Lower leg skin (tissue), 4 donors: ENCODE measurements at regions not wholly inside any gene's neighbourhood (a gene's known extent, or its start where the extent isn't known, plus 50 kb on each side); places are given as distances from the start of the nearest gene placed in this dataset.
"Not testable (repeated sequence)": the region's sequence is repeated elsewhere in the genome, so short reads cannot be mapped to it uniquely, and the experiment has no call there.

Experiments used
- DNase-seq, 2 donors: peaks; one replicate each; pipeline ENCODE4 v3.0.0-alpha.2; 2019; ENCODE audit warnings: low spot score in 2 of 2
- H3K4me3 ChIP-seq: fragments of 200-600 bp; sonication (generic); 2 replicates; pipeline ENCODE4 v1.5.1; 2017; ENCODE audit warnings: mild to moderate bottlenecking, low read depth; ENCODE audit not compliant: poor library complexity, severe bottlenecking
- CTCF ChIP-seq, 3 donors: fragments of 450-650 bp; IDR thresholded peaks; one replicate each; pipeline ENCODE4 v1.5.1; 2016; ENCODE audit warnings: antibody characterized with exemption in 3 of 3, mild to moderate bottlenecking in 3 of 3, moderate library complexity in 2 of 3
- POLR2A ChIP-seq, 2 donors: fragments of 450-650 bp; IDR thresholded peaks; one replicate each; pipeline ENCODE4 v1.6.1; 2016 to 2017; ENCODE audit warnings: antibody characterized with exemption in 2 of 2, mild to moderate bottlenecking in 1 of 2, moderate library complexity in 1 of 2
- WGBS, 2 donors: methylation state at CpG; one replicate each; pipeline ENCODE4 v1.1.5; 2018; 5-methylcytosine and 5-hydroxymethylcytosine counted together
- intact Hi-C: fragments of 100-400 bp; cut with DNase I; formaldehyde crosslinking; loops from one replicate; pipeline ENCODE4 v1.15.0; 2023; ENCODE audit warnings: low total_unique reads

- no peak for TF ChIP-seq POLR2A (IDR thresholded peaks at IDR 0.05)
- no peak for TF ChIP-seq CTCF (IDR thresholded peaks at IDR 0.05)
- no peak for DNase-seq
- no peak overlapping the region for H3K4me3 ChIP-seq
- 70 to 82% methylated on average over 3 of the region's 3 CpGs for WGBS, 2 donors
- intact Hi-C loops = loop anchor here (5.0 kb wide), 1 partner anchor 172 kb away; no protein-coding TSS in a partner anchor
These were observed 188.8 kb upstream of the SPRY2 start for GRCh38 chr13:80529734-80530133.

GRCh38 chr13:80528733-80529132 is 187.8 kb upstream of the SPRY2 start:
- TF ChIP-seq CTCF (IDR thresholded peaks at IDR 0.05) (no peak), POLR2A (IDR thresholded peaks at IDR 0.05) (no peak)
- 90 to 98% methylated on average over 3 of the region's 3 CpGs for WGBS, 2 donors
- intact Hi-C loops = loop anchor here (5.0 kb wide), 1 partner anchor 171 kb away; no protein-coding TSS in a partner anchor
- no peak for DNase-seq
- H3K4me3 ChIP-seq = no peak overlapping the region

GRCh38 chr13:80527400-80527799 is 186.5 kb upstream of the SPRY2 start:
- no peak for DNase-seq
- TF ChIP-seq POLR2A (IDR thresholded peaks at IDR 0.05) = no peak
- TF ChIP-seq CTCF (IDR thresholded peaks at IDR 0.05) = no peak
- intact Hi-C loops = loop anchor here (5.0 kb wide), 1 partner anchor 170 kb away; no protein-coding TSS in a partner anchor
- H3K4me3 ChIP-seq = no peak overlapping the region
- WGBS, 2 donors = 81 to 89% methylated on average over 2 of the region's 2 CpGs

- intact Hi-C loops = loop anchor here (5.0 kb wide), 1 partner anchor 167 kb away; no protein-coding TSS in a partner anchor
- DNase-seq = no peak
- H3K4me3 ChIP-seq = no peak overlapping the region
- WGBS, 2 donors = 67 to 77% methylated on average over 4 of the region's 4 CpGs
- no peak for TF ChIP-seq CTCF (IDR thresholded peaks at IDR 0.05)
- TF ChIP-seq POLR2A (IDR thresholded peaks at IDR 0.05) = no peak
These were observed 183.7 kb upstream of the SPRY2 start for GRCh38 chr13:80524447-80525215.

GRCh38 chr13:80523134-80523533 is 182.2 kb upstream of the SPRY2 start:
- WGBS, 2 donors = 54 to 83% methylated on average over 1 of the region's 1 CpG
- intact Hi-C loops = no loop called here
- no peak for DNase-seq
- no peak overlapping the region for H3K4me3 ChIP-seq
- TF ChIP-seq CTCF (IDR thresholded peaks at IDR 0.05) (no peak), POLR2A (IDR thresholded peaks at IDR 0.05) (no peak)

GRCh38 chr13:80522463-80522862 is 181.5 kb upstream of the SPRY2 start:
- intact Hi-C loops, H3K4me3 ChIP-seq, DNase-seq: not testable (repeated sequence)
- 72 to 74% methylated on average over 1 of the region's 1 CpG for WGBS, 2 donors
